IMR-90 (cell line): ENCODE measurements at regions not wholly inside any gene's neighbourhood (a gene's known extent, or its start where the extent isn't known, plus 50 kb on each side); places are given as distances from the start of the nearest gene placed in this dataset.

Experiments
- BHLHE40 ChIP-seq: fragments of 150-350 bp; IDR thresholded peaks from 2 replicates; pipeline ENCODE4 v1.6.1; 2016; ENCODE audit warnings: mild to moderate bottlenecking, low read depth, low read length
- FOS ChIP-seq: fragments of 150-350 bp; IDR thresholded peaks from 2 replicates; pipeline ENCODE4 v1.6.1; 2016; ENCODE audit warnings: low read depth, low read length
- MAZ ChIP-seq: IDR thresholded peaks from 2 replicates; pipeline ENCODE4 v1.6.1; 2012; ENCODE audit warnings: low read depth, mild to moderate bottlenecking, low read length, improper control_type of control experiment, moderate library complexity, borderline replicate concordance
- MXI1 ChIP-seq: IDR thresholded peaks from 2 replicates; pipeline ENCODE4 v1.6.1; 2012; ENCODE audit warnings: low read depth, mild to moderate bottlenecking, low read length, moderate library complexity, borderline replicate concordance
- POLR2A ChIP-seq: IDR thresholded peaks from 2 replicates; pipeline ENCODE4 v1.6.1; 2012; ENCODE audit warnings: mild to moderate bottlenecking, low read depth, low read length
- RAD21 ChIP-seq: IDR thresholded peaks from 2 replicates; pipeline ENCODE4 v1.6.1; 2012; ENCODE audit warnings: low read length, improper control_type of control experiment
- SMC3 ChIP-seq: fragments of 150-350 bp; IDR thresholded peaks from 2 replicates; pipeline ENCODE4 v1.6.1; 2016; ENCODE audit warnings: low read depth, mild to moderate bottlenecking, antibody characterized with exemption, low read length, moderate library complexity
- TF ChIP-seq, protein P1 (sequence below): conservative IDR thresholded peaks from 2 replicates; pipeline ENCODE4 v1.5.1; 2012; ENCODE audit warnings: mild to moderate bottlenecking, low read depth, low read length, improper control_type of control experiment
- TF ChIP-seq, protein P2 (sequence below): fragments of 150-350 bp; IDR thresholded peaks from 2 replicates; pipeline ENCODE4 v1.6.1; 2017; ENCODE audit warnings: mild to moderate bottlenecking, antibody characterized with exemption, low read length, low read depth

DNA sequence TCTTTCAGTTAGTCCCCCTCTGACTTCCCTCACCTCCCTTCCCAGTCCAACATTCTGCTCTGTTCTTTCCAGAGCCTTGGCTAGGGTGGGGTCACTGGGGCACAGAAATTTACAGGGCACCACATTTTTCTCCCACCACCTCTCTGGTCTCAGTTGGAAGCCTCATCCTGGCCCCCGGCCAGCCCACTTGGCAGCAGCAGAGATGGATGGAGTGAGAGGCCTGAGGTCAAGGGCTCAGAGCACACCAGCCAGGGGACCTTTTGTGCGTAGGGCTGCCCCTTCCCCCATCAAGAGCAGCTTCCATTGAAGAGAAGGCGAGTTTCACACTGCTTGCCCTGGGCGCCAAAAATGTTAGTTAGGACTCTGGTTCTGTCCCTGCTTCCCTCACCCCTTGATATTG is 230.9 kb downstream of the SOX3 start:
- TF ChIP-seq, protein P1, sequence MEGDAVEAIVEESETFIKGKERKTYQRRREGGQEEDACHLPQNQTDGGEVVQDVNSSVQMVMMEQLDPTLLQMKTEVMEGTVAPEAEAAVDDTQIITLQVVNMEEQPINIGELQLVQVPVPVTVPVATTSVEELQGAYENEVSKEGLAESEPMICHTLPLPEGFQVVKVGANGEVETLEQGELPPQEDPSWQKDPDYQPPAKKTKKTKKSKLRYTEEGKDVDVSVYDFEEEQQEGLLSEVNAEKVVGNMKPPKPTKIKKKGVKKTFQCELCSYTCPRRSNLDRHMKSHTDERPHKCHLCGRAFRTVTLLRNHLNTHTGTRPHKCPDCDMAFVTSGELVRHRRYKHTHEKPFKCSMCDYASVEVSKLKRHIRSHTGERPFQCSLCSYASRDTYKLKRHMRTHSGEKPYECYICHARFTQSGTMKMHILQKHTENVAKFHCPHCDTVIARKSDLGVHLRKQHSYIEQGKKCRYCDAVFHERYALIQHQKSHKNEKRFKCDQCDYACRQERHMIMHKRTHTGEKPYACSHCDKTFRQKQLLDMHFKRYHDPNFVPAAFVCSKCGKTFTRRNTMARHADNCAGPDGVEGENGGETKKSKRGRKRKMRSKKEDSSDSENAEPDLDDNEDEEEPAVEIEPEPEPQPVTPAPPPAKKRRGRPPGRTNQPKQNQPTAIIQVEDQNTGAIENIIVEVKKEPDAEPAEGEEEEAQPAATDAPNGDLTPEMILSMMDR: no peak
- TF ChIP-seq FOS: no peak
- no peak for TF ChIP-seq POLR2A
- no peak for TF ChIP-seq RAD21
- TF ChIP-seq SMC3: no peak
- TF ChIP-seq MAZ: no peak
- TF ChIP-seq, protein P2, sequence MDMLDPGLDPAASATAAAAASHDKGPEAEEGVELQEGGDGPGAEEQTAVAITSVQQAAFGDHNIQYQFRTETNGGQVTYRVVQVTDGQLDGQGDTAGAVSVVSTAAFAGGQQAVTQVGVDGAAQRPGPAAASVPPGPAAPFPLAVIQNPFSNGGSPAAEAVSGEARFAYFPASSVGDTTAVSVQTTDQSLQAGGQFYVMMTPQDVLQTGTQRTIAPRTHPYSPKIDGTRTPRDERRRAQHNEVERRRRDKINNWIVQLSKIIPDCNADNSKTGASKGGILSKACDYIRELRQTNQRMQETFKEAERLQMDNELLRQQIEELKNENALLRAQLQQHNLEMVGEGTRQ: no peak
- TF ChIP-seq BHLHE40: no peak
- TF ChIP-seq MXI1: no peak
